SK-N-MC (cell line): ENCODE measurements at regions not wholly inside any gene's neighbourhood (a gene's known extent, or its start where the extent isn't known, plus 50 kb on each side); places are given as distances from the start of the nearest gene placed in this dataset.

ENCODE experiments used
- EZH2 ChIP-seq: fragments of 200-600 bp; sonication (generic); IDR thresholded peaks from one replicate; pipeline ENCODE4 v1.6.1; 2017; ENCODE audit warnings: antibody characterized with exemption
- FOXP2 ChIP-seq: optimal IDR thresholded peaks from 2 replicates; pipeline ENCODE3; 2011; ENCODE audit warnings: mild to moderate bottlenecking, moderate library complexity; ENCODE audit not compliant: insufficient read depth; ENCODE audit errors: extremely low read length, control extremely low read depth
- POLR2AphosphoS5 ChIP-seq: IDR thresholded peaks from 2 replicates; pipeline ENCODE4 v1.6.1; 2012; ENCODE audit warnings: mild to moderate bottlenecking, low read depth, low read length, borderline replicate concordance

DNA sequence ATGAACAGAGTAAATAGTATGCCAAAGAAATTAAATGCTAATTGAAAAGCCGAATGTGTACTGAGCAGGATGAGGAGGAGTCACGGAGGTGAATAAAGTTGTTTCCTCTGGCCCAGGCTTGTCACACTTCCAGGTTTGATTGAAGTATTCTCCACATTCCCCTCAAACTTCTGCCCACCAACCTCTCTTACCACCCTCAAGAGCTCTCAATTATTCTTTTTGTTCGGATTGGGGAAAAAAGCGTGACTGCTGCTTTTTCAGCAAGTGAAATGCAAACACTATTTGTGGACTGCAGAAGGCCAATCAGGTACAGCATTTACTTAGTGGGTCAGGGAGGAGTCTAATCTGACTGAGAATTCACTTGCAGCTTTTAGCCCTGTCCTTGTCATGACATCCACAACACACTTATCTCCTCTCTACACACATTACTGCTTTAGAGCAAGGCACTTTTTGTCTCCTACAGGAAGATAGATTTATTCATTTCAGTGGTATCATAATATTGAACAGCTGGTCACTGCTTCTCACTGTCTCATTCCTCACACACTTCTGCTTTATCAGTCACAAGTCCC is 375.6 kb upstream of the PRMT6 start:
- TF ChIP-seq EZH2 (no peak), POLR2AphosphoS5 (no peak), FOXP2 (no peak)
